ENCODE measurements at regions not wholly inside any gene's neighbourhood (a gene's known extent, or its start where the extent isn't known, plus 50 kb on each side); places are given as distances from the start of the nearest gene placed in this dataset.

- TF ChIP-seq CTBP1 (IDR thresholded peaks at IDR 0.05; ENCODE audit: borderline replicate concordance) = no peak
- TF ChIP-seq BHLHE40 (IDR thresholded peaks at IDR 0.05; ENCODE audit: borderline replicate concordance) = no peak
- no peak for TF ChIP-seq FOXA1 (IDR thresholded peaks at IDR 0.05)
- no peak for TF ChIP-seq LEF1 (IDR thresholded peaks at IDR 0.05; ENCODE audit: borderline replicate concordance)
- no peak for TF ChIP-seq ARNT (IDR thresholded peaks at IDR 0.05)
- TF ChIP-seq HDGF (IDR thresholded peaks at IDR 0.05; ENCODE audit: borderline replicate concordance) = no peak
- no peak for TF ChIP-seq SP1 (IDR thresholded peaks at IDR 0.05)
- no peak for TF ChIP-seq ELF4 (IDR thresholded peaks at IDR 0.05)
Observed at GRCh38 chr1:200317236-200317635, 92.6 kb downstream of the ZNF281 start.

Data from HEK293T (cell line).